DMS53 (cell line): ENCODE measurements at regions not wholly inside any gene's neighbourhood (a gene's known extent, or its start where the extent isn't known, plus 50 kb on each side); places are given as distances from the start of the nearest gene placed in this dataset.
"Not testable (repeated sequence)": the region's sequence is repeated elsewhere in the genome, so short reads cannot be mapped to it uniquely, and the experiment has no call there.

Source experiments
- DNase-seq: peaks from one replicate; lab custom pipeline; 2025; lab: John Stamatoyannopoulos, UW

- no peak for DNase-seq
Observed at GRCh38 chr6:28768187-28768913, 155.4 kb downstream of the TRIM27 start.

GRCh38 chr6:28769626-28770402 lies 154.0 kb downstream of the TRIM27 start:
- peak; percentile 6 for DNase-seq

- no peak for DNase-seq
Observed at GRCh38 chr6:28770732-28771131, 153.1 kb downstream of the TRIM27 start.

GRCh38 chr6:28771401-28772267 lies 152.2 kb downstream of the TRIM27 start:
- no peak for DNase-seq

- no peak for DNase-seq
Observed at GRCh38 chr6:28772480-28773381, 151.1 kb downstream of the TRIM27 start.

- no peak for DNase-seq
Observed at GRCh38 chr6:28774292-28775051, 149.3 kb downstream of the TRIM27 start.

GRCh38 chr6:28775052-28775376 lies 148.8 kb downstream of the TRIM27 start:
- no peak for DNase-seq

GRCh38 chr6:28775405-28776129 lies 148.2 kb downstream of the TRIM27 start:
- no peak for DNase-seq

GRCh38 chr6:28776269-28777146 lies 147.3 kb downstream of the TRIM27 start:
- no peak for DNase-seq

GRCh38 chr6:28777147-28777461 lies 146.7 kb downstream of the TRIM27 start:
- DNase-seq: no peak

- DNase-seq: no peak
Observed at GRCh38 chr6:28782113-28782673, 141.6 kb downstream of the TRIM27 start.

- no peak for DNase-seq
Observed at GRCh38 chr6:28785962-28786679, 137.7 kb downstream of the TRIM27 start.

- DNase-seq: peak; percentile 36
Observed at GRCh38 chr6:28789553-28790083, 134.2 kb downstream of the TRIM27 start.

GRCh38 chr6:28791002-28791383 lies 132.8 kb downstream of the TRIM27 start:
- no peak for DNase-seq

GRCh38 chr6:28794175-28795002 lies 129.4 kb downstream of the TRIM27 start:
- DNase-seq: peak; percentile 13

GRCh38 chr6:28800647-28801046 lies 123.1 kb downstream of the TRIM27 start:
- DNase-seq: not testable (repeated sequence)
